ENCODE measurements at regions not wholly inside any gene's neighbourhood (a gene's known extent, or its start where the extent isn't known, plus 50 kb on each side); places are given as distances from the start of the nearest gene placed in this dataset.
"Not testable (repeated sequence)": the region's sequence is repeated elsewhere in the genome, so short reads cannot be mapped to it uniquely, and the experiment has no call there.

- DNase-seq = no peak
Observed at GRCh38 chr6:55955684-55956083, 80.3 kb upstream of the BMP5 start.

DNA sequence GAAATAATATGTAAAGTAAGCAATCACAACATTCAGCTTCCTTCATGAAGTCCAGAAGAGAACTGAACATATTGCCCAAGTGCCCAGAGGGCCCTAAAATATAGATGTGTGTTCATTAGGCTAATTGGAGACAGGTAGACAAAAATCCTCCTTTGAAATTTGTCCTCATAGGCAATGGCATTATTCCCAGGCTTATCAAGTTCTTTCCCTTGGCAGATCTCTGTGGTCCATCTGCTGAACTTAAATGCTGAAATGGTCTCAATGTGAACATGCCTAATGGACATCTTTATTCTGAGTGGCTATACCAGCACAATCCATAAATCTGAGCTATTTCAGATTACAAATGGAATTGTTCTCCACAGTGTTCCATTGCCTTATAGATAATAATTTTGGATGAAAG lies 79.0 kb upstream of the BMP5 start:
- no peak for DNase-seq

DNA sequence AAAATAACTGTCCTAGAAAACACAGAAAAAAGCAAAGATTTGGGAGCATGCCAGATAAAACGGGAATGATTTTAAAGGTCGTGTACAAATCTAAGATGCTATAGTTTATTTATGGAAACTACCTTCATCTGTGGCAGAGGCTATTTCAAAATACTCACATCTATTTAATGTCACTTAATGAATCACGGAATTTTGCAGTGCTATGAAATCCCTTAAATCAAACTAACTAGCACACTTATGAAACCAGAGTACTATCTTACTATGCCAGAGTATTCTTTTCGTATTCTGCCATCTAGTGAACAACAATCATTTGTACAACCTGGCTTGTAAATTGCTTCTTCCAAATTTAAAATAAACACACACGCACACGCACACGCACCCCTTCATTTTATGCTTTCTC lies 77.9 kb upstream of the BMP5 start:
- DNase-seq = no peak

DNA sequence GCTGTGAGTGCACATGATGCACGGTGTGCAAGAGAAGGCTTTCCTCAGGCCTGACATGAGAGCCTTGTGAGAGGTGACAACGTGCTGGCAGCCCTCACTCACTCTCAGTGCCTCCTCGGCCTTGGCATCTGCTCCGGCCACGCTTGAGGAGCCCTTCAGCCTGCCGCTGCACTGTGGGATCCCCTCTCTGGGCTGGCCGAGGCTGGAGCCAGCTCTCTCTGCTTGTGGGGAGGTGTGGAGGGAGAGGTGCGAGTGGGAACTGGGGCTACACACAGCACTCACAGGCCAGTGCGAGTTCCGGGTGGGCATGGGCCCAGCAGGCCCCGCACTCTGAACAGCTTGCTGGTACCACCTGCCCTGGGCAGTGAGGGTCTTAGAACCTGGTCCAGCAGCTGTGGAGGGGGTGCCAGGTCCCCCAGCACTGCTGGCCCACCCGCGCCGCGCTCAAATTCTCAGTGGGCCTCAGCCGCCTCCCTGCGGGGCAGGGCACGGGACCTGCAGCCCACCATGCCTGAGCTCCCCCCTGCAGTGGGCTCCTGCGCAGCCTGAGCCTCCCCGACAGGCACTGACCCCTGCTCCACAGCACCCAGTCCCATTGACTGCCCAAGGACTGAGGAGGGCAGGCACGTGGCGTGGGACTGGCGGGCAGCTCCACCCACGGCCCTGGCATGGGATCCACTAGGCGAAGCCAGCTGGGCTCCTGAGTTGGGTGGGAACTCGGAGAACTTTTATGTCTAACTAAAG lies 74.9 kb upstream of the BMP5 start:
- no peak for DNase-seq

- no peak for DNase-seq
Observed at GRCh38 chr6:55943329-55943728, 67.9 kb upstream of the BMP5 start.

DNA sequence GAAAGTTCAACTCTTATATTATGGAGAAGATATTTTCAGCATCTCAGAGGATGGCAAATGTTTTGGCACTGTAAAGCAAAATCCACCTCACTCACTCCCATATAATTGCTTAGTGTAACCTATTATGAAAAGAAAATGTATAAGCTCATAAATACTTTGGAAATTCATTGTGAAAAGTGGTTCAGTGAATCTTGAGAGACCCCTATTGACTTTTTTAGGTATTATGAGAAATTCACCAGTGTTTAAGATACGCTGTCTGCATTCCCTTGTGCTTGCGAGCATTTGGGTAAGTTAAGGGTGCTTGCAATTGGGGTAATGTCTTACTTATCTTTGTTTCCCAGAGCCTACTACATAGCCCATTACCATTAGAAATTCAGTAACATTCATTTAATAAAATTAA lies 66.3 kb upstream of the BMP5 start:
- DNase-seq = no peak

DNA sequence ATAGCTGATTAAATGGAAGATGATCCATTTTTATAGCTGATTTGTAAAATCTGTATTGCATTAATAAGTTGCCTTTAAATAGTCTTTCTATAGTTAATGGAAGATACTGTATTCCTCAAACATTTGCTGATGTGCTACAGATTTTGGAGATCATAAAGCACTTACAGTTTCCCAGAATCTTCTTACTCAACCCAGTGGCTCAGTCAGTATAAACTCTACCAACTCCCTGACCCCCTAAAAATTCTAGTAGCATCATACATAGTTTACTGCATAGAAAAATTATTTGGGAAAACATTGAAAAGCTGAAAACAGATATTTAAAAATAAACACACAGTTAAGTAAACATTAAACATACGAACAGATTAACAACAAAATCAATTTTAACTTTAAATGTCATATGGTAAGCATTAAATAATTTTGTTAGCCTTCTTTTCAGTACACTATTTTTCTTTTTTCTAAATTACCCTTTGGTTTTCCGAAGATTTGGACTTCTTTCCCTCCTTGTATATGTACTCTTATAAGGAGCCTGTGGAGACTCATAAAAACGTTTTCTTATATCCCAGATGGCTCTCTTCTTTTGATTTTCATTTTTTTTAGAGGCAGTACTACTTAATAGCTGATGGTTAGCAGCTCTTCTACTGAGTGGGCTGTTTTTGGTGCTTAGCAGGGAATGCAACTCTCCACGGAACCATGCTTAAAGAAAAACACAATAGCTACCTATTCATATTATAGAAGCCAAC lies 62.7 kb upstream of the BMP5 start:
- no peak for DNase-seq

GRCh38 chr6:55937261-55937947 lies 62.0 kb upstream of the BMP5 start:
- no peak for DNase-seq

- DNase-seq = no peak
Observed at GRCh38 chr6:55931101-55931500, 55.7 kb upstream of the BMP5 start.

GRCh38 chr6:55927713-55928112 lies 52.3 kb upstream of the BMP5 start:
- DNase-seq = not testable (repeated sequence)

GRCh38 chr6:55925292-55925691 lies 49.9 kb upstream of the BMP5 start:
- no peak for DNase-seq
